Transverse colon (tissue), 4 donors: ENCODE measurements at regions not wholly inside any gene's neighbourhood (a gene's known extent, or its start where the extent isn't known, plus 50 kb on each side); places are given as distances from the start of the nearest gene placed in this dataset.

Source experiments
- EP300 ChIP-seq: sonication (generic); formaldehyde crosslinking; IDR thresholded peaks from one replicate; pipeline ENCODE4 v1.6.1; 2017; ENCODE audit warnings: antibody characterized with exemption, low read depth
- POLR2A ChIP-seq: fragments of 450-650 bp; IDR thresholded peaks from one replicate; pipeline ENCODE4 v1.6.1; 2016; ENCODE audit warnings: antibody characterized with exemption, mild to moderate bottlenecking, moderate library complexity
- POLR2AphosphoS5 ChIP-seq, 3 donors: sonication (generic); formaldehyde crosslinking; IDR thresholded peaks; one replicate each; pipeline ENCODE4 v1.6.1; 2016; ENCODE audit warnings: antibody characterized with exemption in 3 of 3
- TF ChIP-seq, protein P1 (sequence below), 5 experiments: fragments of 200-600 bp in 3 of 5; fragments of 450-650 bp in 2 of 5; sonication (generic) in 3 of 5; IDR thresholded peaks; 1 replicate in 2 of 5; 2 replicates in 3 of 5; pipeline ENCODE4 v1.5.1; 2016 to 2017; ENCODE audit warnings: antibody characterized with exemption in 5 of 5, inconsistent platforms in 3 of 5, mild to moderate bottlenecking in 2 of 5, moderate library complexity in 1 of 5

DNA sequence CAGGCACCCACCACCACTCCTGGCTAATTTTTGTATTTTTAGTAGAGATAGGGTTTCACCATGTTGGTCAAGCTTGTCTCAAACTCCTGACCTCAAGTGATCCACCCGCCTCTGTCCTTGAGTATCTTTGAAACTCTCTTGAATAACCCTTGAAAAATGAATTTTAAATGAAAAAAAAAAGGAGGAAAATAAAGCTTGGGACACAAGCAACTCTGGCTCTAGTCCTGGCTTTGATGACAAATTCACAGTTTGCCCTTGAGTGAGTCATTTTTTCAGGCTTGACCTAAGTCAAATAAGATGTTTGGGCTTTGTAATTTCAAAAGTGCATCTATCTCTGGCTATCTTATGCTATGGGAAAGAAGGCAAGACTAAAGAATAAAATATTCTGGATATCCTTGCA, 79.0 kb upstream of the TRIB2 start:
- TF ChIP-seq, protein P1, sequence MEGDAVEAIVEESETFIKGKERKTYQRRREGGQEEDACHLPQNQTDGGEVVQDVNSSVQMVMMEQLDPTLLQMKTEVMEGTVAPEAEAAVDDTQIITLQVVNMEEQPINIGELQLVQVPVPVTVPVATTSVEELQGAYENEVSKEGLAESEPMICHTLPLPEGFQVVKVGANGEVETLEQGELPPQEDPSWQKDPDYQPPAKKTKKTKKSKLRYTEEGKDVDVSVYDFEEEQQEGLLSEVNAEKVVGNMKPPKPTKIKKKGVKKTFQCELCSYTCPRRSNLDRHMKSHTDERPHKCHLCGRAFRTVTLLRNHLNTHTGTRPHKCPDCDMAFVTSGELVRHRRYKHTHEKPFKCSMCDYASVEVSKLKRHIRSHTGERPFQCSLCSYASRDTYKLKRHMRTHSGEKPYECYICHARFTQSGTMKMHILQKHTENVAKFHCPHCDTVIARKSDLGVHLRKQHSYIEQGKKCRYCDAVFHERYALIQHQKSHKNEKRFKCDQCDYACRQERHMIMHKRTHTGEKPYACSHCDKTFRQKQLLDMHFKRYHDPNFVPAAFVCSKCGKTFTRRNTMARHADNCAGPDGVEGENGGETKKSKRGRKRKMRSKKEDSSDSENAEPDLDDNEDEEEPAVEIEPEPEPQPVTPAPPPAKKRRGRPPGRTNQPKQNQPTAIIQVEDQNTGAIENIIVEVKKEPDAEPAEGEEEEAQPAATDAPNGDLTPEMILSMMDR (IDR thresholded peaks at IDR 0.05): no peak
- TF ChIP-seq POLR2A (no peak), POLR2AphosphoS5 (IDR thresholded peaks at IDR 0.05) (no peak), EP300 (no peak)
